NCI-H2196 treated with DMSO at 0.1 percent for 48 hours (cell line): ENCODE measurements at regions not wholly inside any gene's neighbourhood (a gene's known extent, or its start where the extent isn't known, plus 50 kb on each side); places are given as distances from the start of the nearest gene placed in this dataset.

ENCODE experiments used
- DNase-seq: peaks from one replicate; lab custom pipeline; 2025; ENCODE audit not compliant: unreplicated experiment; lab: John Stamatoyannopoulos, UW

GRCh38 chr7:31455844-31456243, 58.0 kb upstream of the ITPRID1 start:
- no peak for DNase-seq

- DNase-seq, result no peak
These were observed 57.1 kb upstream of the ITPRID1 start for GRCh38 chr7:31456646-31457368.

GRCh38 chr7:31457551-31457950, 56.3 kb upstream of the ITPRID1 start:
- DNase-seq, result no peak

- no peak for DNase-seq
These were observed 55.7 kb upstream of the ITPRID1 start for GRCh38 chr7:31458203-31458602.

GRCh38 chr7:31462636-31463035, 51.3 kb upstream of the ITPRID1 start:
- no peak for DNase-seq
